Testis (tissue), 2 donors: ENCODE measurements at regions not wholly inside any gene's neighbourhood (a gene's known extent, or its start where the extent isn't known, plus 50 kb on each side); places are given as distances from the start of the nearest gene placed in this dataset.
"Not testable (repeated sequence)": the region's sequence is repeated elsewhere in the genome, so short reads cannot be mapped to it uniquely, and the experiment has no call there.

Source experiments
- CTCF ChIP-seq, 3 experiments: fragments of 450-650 bp in 2 of 3; fragments of 200-600 bp in 1 of 3; sonication (generic) in 1 of 3; IDR thresholded peaks; one replicate each; pipeline ENCODE4 v1.5.1; 2016 to 2019; ENCODE audit warnings: antibody characterized with exemption in 3 of 3, mild to moderate bottlenecking in 2 of 3, moderate library complexity in 1 of 3
- POLR2A ChIP-seq: fragments of 450-650 bp; IDR thresholded peaks from one replicate; pipeline ENCODE4 v1.6.1; 2017; ENCODE audit warnings: antibody characterized with exemption, mild to moderate bottlenecking, moderate library complexity

- not testable (repeated sequence) for TF ChIP-seq CTCF (IDR thresholded peaks at IDR 0.05); POLR2A
Observed at GRCh38 chr20:57971583-57971982, 256.9 kb downstream of the ANKRD60 start.
